Parathyroid adenoma (tissue), 2 donors: ENCODE measurements at regions not wholly inside any gene's neighbourhood (a gene's known extent, or its start where the extent isn't known, plus 50 kb on each side); places are given as distances from the start of the nearest gene placed in this dataset.

Experiments used
- H2AFZ ChIP-seq: fragments of 300-600 bp; sonication (generic); one replicate; pipeline ENCODE4 v1.7.0; 2017; ENCODE audit warnings: antibody characterized with exemption, mild to moderate bottlenecking
- H3K27ac ChIP-seq: fragments of 300-600 bp; sonication (generic); one replicate; pipeline ENCODE4 v1.7.0; 2017
- H3K27me3 ChIP-seq: fragments of 300-600 bp; sonication (generic); one replicate; pipeline ENCODE4 v1.7.0; 2017; ENCODE audit warnings: low read length; ENCODE audit not compliant: control insufficient read depth, insufficient read depth
- H3K36me3 ChIP-seq: fragments of 300-600 bp; sonication (generic); one replicate; pipeline ENCODE4 v1.7.0; 2017; ENCODE audit warnings: low read length; ENCODE audit not compliant: control insufficient read depth, insufficient read depth
- H3K4me1 ChIP-seq: fragments of 300-600 bp; sonication (generic); one replicate; pipeline ENCODE4 v1.7.0; 2017; ENCODE audit warnings: control low read depth
- H3K4me2 ChIP-seq: fragments of 300-600 bp; sonication (generic); one replicate; pipeline ENCODE4 v1.7.0; 2017; ENCODE audit warnings: low read length
- H3K4me3 ChIP-seq: fragments of 300-600 bp; sonication (generic); one replicate; pipeline ENCODE4 v1.7.0; 2017; ENCODE audit warnings: low read depth, low read length
- H3K79me2 ChIP-seq: fragments of 300-600 bp; sonication (generic); one replicate; pipeline ENCODE4 v1.7.0; 2017; ENCODE audit warnings: control low read depth
- H3K9ac ChIP-seq: fragments of 300-600 bp; sonication (generic); one replicate; pipeline ENCODE4 v1.7.0; 2017; ENCODE audit warnings: mild to moderate bottlenecking
- H3K9me3 ChIP-seq: fragments of 300-600 bp; sonication (generic); one replicate; pipeline ENCODE4 v1.7.0; 2017; ENCODE audit warnings: low read length; ENCODE audit not compliant: control insufficient read depth
- CTCF ChIP-seq: fragments of 300-600 bp; sonication (generic); IDR thresholded peaks from one replicate; pipeline ENCODE4 v1.7.0; 2017; ENCODE audit warnings: antibody characterized with exemption, mild to moderate bottlenecking
- donor health status: primary hyperparathyroidism.

GRCh38 chr7:46880508-46881196, 701.3 kb downstream of the TNS3 start:
- Histone ChIP-seq H3K27me3 (no peaks in the 10 kb centered on the region), H3K27ac (no peak overlapping the region), H3K9me3 (no peaks in the 10 kb centered on the region), H3K4me3 (no peak overlapping the region), H2AFZ (no peak overlapping the region), H3K4me2 (no peak overlapping the region), H3K4me1 (no peaks in the 10 kb centered on the region), H3K79me2 (no peaks in the 10 kb centered on the region), H3K36me3 (no peaks in the 10 kb centered on the region), H3K9ac (no peak overlapping the region)
- no peak for TF ChIP-seq CTCF

- no peaks in the 10 kb centered on the region for H3K9me3 ChIP-seq
- H3K36me3 ChIP-seq, result no peaks in the 10 kb centered on the region
- H3K27ac ChIP-seq, result no peak overlapping the region
- no peak overlapping the region for H3K9ac ChIP-seq
- no peaks in the 10 kb centered on the region for H3K4me1 ChIP-seq
- H3K27me3 ChIP-seq, result no peaks in the 10 kb centered on the region
- H3K79me2 ChIP-seq, result no peaks in the 10 kb centered on the region
- H3K4me3 ChIP-seq, result no peak overlapping the region
- H2AFZ ChIP-seq, result no peak overlapping the region
- no peak for TF ChIP-seq CTCF
- H3K4me2 ChIP-seq, result no peak overlapping the region
Measured at GRCh38 chr7:46879783-46880182, 702.1 kb downstream of the TNS3 start.

- no peaks in the 10 kb centered on the region for H3K79me2 ChIP-seq
- no peaks in the 10 kb centered on the region for H3K4me1 ChIP-seq
- H3K4me2 ChIP-seq, result no peak overlapping the region
- H2AFZ ChIP-seq, result no peak overlapping the region
- no peak for TF ChIP-seq CTCF
- H3K9me3 ChIP-seq, result no peaks in the 10 kb centered on the region
- no peak overlapping the region for H3K4me3 ChIP-seq
- no peak overlapping the region for H3K27ac ChIP-seq
- H3K36me3 ChIP-seq, result no peaks in the 10 kb centered on the region
- no peaks in the 10 kb centered on the region for H3K27me3 ChIP-seq
- no peak overlapping the region for H3K9ac ChIP-seq
Measured at GRCh38 chr7:46871516-46871915, 710.4 kb downstream of the TNS3 start.

GRCh38 chr7:46864716-46865115, 717.2 kb downstream of the TNS3 start:
- Histone ChIP-seq H3K36me3 (no peaks in the 10 kb centered on the region), H2AFZ (no peak overlapping the region), H3K9me3 (no peaks in the 10 kb centered on the region), H3K4me1 (no peaks in the 10 kb centered on the region), H3K4me3 (no peak overlapping the region), H3K27ac (no peak overlapping the region), H3K27me3 (no peaks in the 10 kb centered on the region), H3K79me2 (no peaks in the 10 kb centered on the region), H3K4me2 (no peak overlapping the region), H3K9ac (no peak overlapping the region)
- no peak for TF ChIP-seq CTCF

GRCh38 chr7:46859963-46860475, 721.9 kb downstream of the TNS3 start:
- Histone ChIP-seq H3K27ac (no peak overlapping the region), H3K27me3 (no peaks in the 10 kb centered on the region), H2AFZ (no peak overlapping the region), H3K9ac (no peak overlapping the region), H3K79me2 (no peaks in the 10 kb centered on the region), H3K4me2 (no peak overlapping the region), H3K4me3 (no peak overlapping the region), H3K4me1 (no peaks in the 10 kb centered on the region), H3K9me3 (no peaks in the 10 kb centered on the region), H3K36me3 (no peaks in the 10 kb centered on the region)
- no peak for TF ChIP-seq CTCF
